OCI-LY1 (cell line): ENCODE measurements at regions not wholly inside any gene's neighbourhood (a gene's known extent, or its start where the extent isn't known, plus 50 kb on each side); places are given as distances from the start of the nearest gene placed in this dataset.

Experiments used
- CTCF ChIP-seq: fragments of 200-600 bp; sonication (generic), shearing (Covaris generic); IDR thresholded peaks from 2 replicates; pipeline ENCODE4 v1.5.1; 2017; ENCODE audit warnings: mild to moderate bottlenecking, antibody characterized with exemption, low read length, moderate library complexity, mixed read lengths
- EZH2 ChIP-seq: fragments of 200-600 bp; sonication (generic), shearing (Covaris generic); IDR thresholded peaks from 2 replicates; pipeline ENCODE4 v1.8.0; 2017; ENCODE audit warnings: borderline replicate concordance, mixed run types, mild to moderate bottlenecking, antibody characterized with exemption, low read length, moderate library complexity, mixed read lengths

DNA sequence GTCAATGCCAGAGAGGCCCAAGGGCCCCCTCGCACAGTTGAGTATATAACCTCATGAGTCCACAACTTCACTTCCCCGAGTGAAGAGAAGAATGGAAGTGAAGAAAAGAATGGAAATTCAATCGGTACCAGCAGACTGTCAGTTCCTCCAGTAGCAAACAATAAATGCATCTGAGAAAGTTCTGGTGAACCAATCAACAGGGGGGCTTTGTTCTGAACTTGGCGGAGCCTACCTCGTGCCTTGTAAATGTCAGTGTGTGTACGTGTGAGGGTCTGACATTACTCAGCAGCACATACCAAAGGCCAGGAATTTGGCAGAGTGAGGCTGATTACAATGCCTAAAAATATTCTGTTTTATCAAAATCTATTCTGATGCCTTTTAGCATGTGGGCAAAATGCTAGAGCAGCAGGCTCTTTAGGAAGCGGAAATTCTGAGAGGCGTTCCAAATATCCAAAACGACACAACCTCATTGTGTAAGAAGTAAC, 238.5 kb downstream of the LTN1 start:
- TF ChIP-seq CTCF (no peak), EZH2 (no peak)
